CD4-positive, alpha-beta T cell treated with Interleukin-6 at 100 ng/mL for 8 hours (primary cell): ENCODE measurements at regions not wholly inside any gene's neighbourhood (a gene's known extent, or its start where the extent isn't known, plus 50 kb on each side); places are given as distances from the start of the nearest gene placed in this dataset.
"Not testable (repeated sequence)": the region's sequence is repeated elsewhere in the genome, so short reads cannot be mapped to it uniquely, and the experiment has no call there.

Source experiments
- DNase-seq: peaks from one replicate; pipeline ENCODE4 v3.0.0-alpha.2; 2020; ENCODE audit warnings: mixed read lengths, low spot score

- no peak for DNase-seq
These were observed 459.3 kb upstream of the SLC10A2 start for GRCh38 chr13:103525530-103525929.

GRCh38 chr13:103523858-103524257, 457.6 kb upstream of the SLC10A2 start:
- no peak for DNase-seq

- DNase-seq = no peak
These were observed 455.3 kb upstream of the SLC10A2 start for GRCh38 chr13:103521532-103521931.

- DNase-seq = no peak
These were observed 451.5 kb upstream of the SLC10A2 start for GRCh38 chr13:103517768-103518102.

- no peak for DNase-seq
These were observed 451.0 kb upstream of the SLC10A2 start for GRCh38 chr13:103517066-103517767.

- DNase-seq = no peak
These were observed 450.0 kb upstream of the SLC10A2 start for GRCh38 chr13:103516015-103516795.

- DNase-seq = no peak
These were observed 449.2 kb upstream of the SLC10A2 start for GRCh38 chr13:103515410-103515809.

- no peak for DNase-seq
These were observed 448.4 kb upstream of the SLC10A2 start for GRCh38 chr13:103514619-103515018.

- no peak for DNase-seq
These were observed 448.0 kb upstream of the SLC10A2 start for GRCh38 chr13:103514188-103514587.

- DNase-seq = no peak
These were observed 443.9 kb upstream of the SLC10A2 start for GRCh38 chr13:103510007-103510535.

- no peak for DNase-seq
These were observed 431.2 kb upstream of the SLC10A2 start for GRCh38 chr13:103497404-103497803.

- no peak for DNase-seq
These were observed 421.6 kb upstream of the SLC10A2 start for GRCh38 chr13:103487841-103488240.

- DNase-seq = no peak
These were observed 406.9 kb upstream of the SLC10A2 start for GRCh38 chr13:103473081-103473480.

- DNase-seq = no peak
These were observed 405.7 kb upstream of the SLC10A2 start for GRCh38 chr13:103471896-103472295.

GRCh38 chr13:103469771-103470170, 403.6 kb upstream of the SLC10A2 start:
- no peak for DNase-seq

GRCh38 chr13:103466761-103467160, 400.5 kb upstream of the SLC10A2 start:
- DNase-seq = no peak

GRCh38 chr13:103460246-103460645, 394.0 kb upstream of the SLC10A2 start:
- DNase-seq = not testable (repeated sequence)

- not testable (repeated sequence) for DNase-seq
These were observed 390.8 kb upstream of the SLC10A2 start for GRCh38 chr13:103457050-103457449.

- DNase-seq = no peak
These were observed 385.4 kb upstream of the SLC10A2 start for GRCh38 chr13:103451656-103452055.

- no peak for DNase-seq
These were observed 377.4 kb upstream of the SLC10A2 start for GRCh38 chr13:103443604-103444003.

- no peak for DNase-seq
These were observed 371.4 kb upstream of the SLC10A2 start for GRCh38 chr13:103437651-103438050.

GRCh38 chr13:103436057-103436654, 369.9 kb upstream of the SLC10A2 start:
- no peak for DNase-seq

GRCh38 chr13:103431856-103432255, 365.6 kb upstream of the SLC10A2 start:
- DNase-seq = no peak
